ENCODE measurements at regions not wholly inside any gene's neighbourhood (a gene's known extent, or its start where the extent isn't known, plus 50 kb on each side); places are given as distances from the start of the nearest gene placed in this dataset.

DNA sequence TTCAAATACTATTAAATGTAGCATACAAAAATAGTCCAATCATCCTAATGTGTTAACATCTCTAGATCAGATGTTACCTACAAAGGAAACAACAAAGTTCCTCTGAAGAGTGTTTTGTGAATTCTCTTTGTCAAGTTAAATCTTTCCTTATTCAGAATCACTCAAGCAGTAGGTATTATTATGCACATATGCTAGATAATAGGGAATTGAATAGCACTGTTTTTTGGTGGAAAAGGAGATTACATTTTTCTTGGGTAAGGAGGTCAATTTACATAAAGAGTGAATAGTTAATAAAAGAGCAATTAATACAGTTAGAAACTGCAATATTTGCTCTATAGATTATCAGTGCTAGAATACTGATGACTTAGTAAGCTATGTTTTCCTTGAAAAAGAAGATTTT, 130.7 kb downstream of the BTC start:
- TF ChIP-seq, protein P1, sequence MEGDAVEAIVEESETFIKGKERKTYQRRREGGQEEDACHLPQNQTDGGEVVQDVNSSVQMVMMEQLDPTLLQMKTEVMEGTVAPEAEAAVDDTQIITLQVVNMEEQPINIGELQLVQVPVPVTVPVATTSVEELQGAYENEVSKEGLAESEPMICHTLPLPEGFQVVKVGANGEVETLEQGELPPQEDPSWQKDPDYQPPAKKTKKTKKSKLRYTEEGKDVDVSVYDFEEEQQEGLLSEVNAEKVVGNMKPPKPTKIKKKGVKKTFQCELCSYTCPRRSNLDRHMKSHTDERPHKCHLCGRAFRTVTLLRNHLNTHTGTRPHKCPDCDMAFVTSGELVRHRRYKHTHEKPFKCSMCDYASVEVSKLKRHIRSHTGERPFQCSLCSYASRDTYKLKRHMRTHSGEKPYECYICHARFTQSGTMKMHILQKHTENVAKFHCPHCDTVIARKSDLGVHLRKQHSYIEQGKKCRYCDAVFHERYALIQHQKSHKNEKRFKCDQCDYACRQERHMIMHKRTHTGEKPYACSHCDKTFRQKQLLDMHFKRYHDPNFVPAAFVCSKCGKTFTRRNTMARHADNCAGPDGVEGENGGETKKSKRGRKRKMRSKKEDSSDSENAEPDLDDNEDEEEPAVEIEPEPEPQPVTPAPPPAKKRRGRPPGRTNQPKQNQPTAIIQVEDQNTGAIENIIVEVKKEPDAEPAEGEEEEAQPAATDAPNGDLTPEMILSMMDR (conservative IDR thresholded peaks at IDR 0.05; ENCODE audit: low read length) = no peak
- TF ChIP-seq EZH2phosphoT487 (IDR thresholded peaks at IDR 0.05; ENCODE audit: borderline replicate concordance) = no peak

All from Loucy (cell line).